WERI-Rb-1 (cell line): ENCODE measurements at regions not wholly inside any gene's neighbourhood (a gene's known extent, or its start where the extent isn't known, plus 50 kb on each side); places are given as distances from the start of the nearest gene placed in this dataset.

Source experiments
- DNase-seq: peaks from one replicate; pipeline ENCODE4 v3.0.0-alpha.2; 2020
- H3K27ac ChIP-seq: fragments of 250-450 bp; sonication (Bioruptor Pico); 2 replicates; pipeline ENCODE4 v1.5.1; 2020; ENCODE audit warnings: mild to moderate bottlenecking, moderate library complexity
- H3K27me3 ChIP-seq: fragments of 250-450 bp; sonication (Bioruptor Pico); 2 replicates; pipeline ENCODE4 v1.5.1; 2021; ENCODE audit warnings: mild to moderate bottlenecking, low read depth, moderate library complexity; ENCODE audit not compliant: insufficient read depth, severe bottlenecking
- H3K36me3 ChIP-seq: fragments of 250-450 bp; sonication (Bioruptor Pico); 2 replicates; pipeline ENCODE4 v1.5.1; 2020; ENCODE audit warnings: mild to moderate bottlenecking, moderate library complexity
- H3K4me3 ChIP-seq: 2 replicates; pipeline ENCODE4 v1.5.1; 2011; ENCODE audit warnings: low read depth, mild to moderate bottlenecking, control low read depth, low read length
- H3K9me3 ChIP-seq: fragments of 250-450 bp; sonication (Bioruptor Pico); 2 replicates; pipeline ENCODE4 v1.5.1; 2021; ENCODE audit warnings: mild to moderate bottlenecking, moderate library complexity; ENCODE audit not compliant: severe bottlenecking
- TF ChIP-seq, protein P1 (sequence below): IDR thresholded peaks from 2 replicates; pipeline ENCODE4 v1.5.1; 2011; ENCODE audit warnings: low read depth, mild to moderate bottlenecking, control low read depth, inconsistent platforms, low read length

DNA sequence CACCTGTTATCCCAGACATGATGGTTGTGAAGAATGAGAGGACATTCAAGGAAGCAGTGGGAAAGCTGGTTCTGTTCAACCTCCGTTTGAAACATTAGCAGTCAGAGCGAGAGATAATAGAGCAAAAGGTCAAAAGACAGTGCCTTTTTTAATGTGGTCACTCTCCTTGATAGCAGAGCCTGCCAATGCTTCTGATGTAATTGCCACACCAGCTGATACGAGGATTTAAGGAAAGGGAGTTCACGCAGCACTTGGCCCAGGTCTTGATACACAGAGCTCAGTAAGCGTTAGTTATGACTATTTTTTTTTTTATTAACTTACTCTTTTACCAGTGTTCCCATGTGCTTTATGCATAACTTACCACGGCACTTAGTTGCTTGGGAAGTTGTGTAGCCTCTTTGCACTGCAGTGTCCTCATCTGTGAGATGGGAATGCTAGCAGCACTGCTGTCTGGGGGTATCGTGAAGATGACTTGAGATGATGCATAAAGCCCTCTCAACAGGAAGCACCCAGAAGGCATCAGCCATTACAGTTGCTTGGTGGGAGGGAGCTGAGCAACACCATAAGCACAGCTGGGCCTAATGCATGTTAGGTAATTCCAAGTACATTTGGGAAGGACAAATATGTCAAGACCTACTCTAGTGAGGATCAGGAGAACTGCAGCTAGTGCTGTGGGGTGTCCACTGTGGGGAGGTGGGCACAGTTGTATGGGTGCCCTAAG lies 123.3 kb upstream of the RASGRP1 start:
- Histone ChIP-seq H3K36me3 (no peaks in the 10 kb centered on the region), H3K9me3 (no peaks in the 10 kb centered on the region), H3K27me3 (peaks cover 44% of the 10 kb centered on the region), H3K27ac (no peak overlapping the region), H3K4me3 (no peak overlapping the region)
- TF ChIP-seq, protein P1, sequence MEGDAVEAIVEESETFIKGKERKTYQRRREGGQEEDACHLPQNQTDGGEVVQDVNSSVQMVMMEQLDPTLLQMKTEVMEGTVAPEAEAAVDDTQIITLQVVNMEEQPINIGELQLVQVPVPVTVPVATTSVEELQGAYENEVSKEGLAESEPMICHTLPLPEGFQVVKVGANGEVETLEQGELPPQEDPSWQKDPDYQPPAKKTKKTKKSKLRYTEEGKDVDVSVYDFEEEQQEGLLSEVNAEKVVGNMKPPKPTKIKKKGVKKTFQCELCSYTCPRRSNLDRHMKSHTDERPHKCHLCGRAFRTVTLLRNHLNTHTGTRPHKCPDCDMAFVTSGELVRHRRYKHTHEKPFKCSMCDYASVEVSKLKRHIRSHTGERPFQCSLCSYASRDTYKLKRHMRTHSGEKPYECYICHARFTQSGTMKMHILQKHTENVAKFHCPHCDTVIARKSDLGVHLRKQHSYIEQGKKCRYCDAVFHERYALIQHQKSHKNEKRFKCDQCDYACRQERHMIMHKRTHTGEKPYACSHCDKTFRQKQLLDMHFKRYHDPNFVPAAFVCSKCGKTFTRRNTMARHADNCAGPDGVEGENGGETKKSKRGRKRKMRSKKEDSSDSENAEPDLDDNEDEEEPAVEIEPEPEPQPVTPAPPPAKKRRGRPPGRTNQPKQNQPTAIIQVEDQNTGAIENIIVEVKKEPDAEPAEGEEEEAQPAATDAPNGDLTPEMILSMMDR, result no peak
- no peak for DNase-seq

DNA sequence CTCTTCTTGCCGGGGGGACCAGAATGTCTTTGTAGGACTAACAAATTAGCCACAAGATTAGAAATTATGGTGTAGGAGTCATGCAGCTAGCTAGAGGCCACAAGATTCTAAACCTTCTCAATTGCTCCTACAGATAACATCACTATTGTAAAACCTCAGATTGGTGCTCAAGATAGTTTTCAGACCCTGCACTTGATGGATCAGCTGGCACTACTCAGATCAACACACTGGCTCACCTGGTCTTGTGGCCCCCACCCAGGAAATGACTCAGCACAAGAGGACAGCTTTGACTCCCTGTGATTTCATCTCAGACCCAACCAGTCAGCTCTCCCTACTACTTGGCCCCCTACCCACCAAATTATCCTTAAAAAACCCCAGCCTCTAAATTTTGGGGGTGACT lies 124.1 kb upstream of the RASGRP1 start:
- TF ChIP-seq, protein P1, result no peak
- no peaks in the 10 kb centered on the region for H3K36me3 ChIP-seq
- peaks cover 43% of the 10 kb centered on the region for H3K27me3 ChIP-seq
- no peak for DNase-seq
- no peak overlapping the region for H3K27ac ChIP-seq
- H3K4me3 ChIP-seq, result no peak overlapping the region
- H3K9me3 ChIP-seq, result no peaks in the 10 kb centered on the region

DNA sequence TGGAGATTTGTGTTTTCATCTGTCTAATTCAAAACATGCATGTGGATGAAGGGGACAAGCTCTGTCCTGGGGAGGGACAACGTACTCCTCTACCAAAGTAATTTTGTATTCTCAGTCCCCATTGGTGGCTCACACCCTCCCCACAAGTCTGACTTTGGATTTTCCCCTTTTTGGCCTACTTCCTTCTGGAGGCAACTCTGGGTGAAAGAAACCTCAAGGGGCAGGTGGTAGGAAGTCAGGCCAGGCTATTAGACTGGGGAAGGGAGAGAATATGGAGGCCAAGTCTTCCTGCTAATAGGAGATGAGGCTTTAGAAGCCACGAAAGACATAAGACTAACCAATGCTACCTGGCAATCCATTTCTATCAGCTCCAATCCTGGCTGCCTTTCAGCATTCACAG lies 124.9 kb upstream of the RASGRP1 start:
- peaks cover 47% of the 10 kb centered on the region for H3K27me3 ChIP-seq
- no peaks in the 10 kb centered on the region for H3K36me3 ChIP-seq
- TF ChIP-seq, protein P1, result no peak
- no peaks in the 10 kb centered on the region for H3K9me3 ChIP-seq
- no peak for DNase-seq
- no peak overlapping the region for H3K27ac ChIP-seq
- H3K4me3 ChIP-seq, result no peak overlapping the region

DNA sequence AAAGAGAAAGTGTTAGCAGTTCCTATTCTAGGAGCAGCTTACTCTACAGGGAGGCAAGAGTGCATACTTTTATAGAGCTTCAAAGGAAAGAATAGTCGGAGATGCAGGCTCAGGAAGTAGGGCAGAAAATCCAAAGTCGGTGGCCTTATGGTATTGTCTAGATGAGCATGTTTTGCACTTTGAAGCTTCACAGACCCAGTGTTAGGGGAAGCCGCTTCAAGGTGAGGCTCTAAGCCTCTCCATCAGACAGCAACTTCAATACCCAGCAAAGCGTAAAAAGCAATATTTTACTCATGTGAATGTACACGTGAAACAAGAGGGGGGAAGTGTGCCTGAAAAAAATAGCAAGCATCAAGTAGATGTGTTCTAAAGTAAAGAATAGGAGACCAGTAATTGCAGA lies 125.6 kb upstream of the RASGRP1 start:
- Histone ChIP-seq H3K36me3 (no peaks in the 10 kb centered on the region), H3K9me3 (no peaks in the 10 kb centered on the region), H3K4me3 (no peak overlapping the region), H3K27me3 (peaks cover 53% of the 10 kb centered on the region), H3K27ac (no peak overlapping the region)
- TF ChIP-seq, protein P1, result no peak
- DNase-seq, result no peak

DNA sequence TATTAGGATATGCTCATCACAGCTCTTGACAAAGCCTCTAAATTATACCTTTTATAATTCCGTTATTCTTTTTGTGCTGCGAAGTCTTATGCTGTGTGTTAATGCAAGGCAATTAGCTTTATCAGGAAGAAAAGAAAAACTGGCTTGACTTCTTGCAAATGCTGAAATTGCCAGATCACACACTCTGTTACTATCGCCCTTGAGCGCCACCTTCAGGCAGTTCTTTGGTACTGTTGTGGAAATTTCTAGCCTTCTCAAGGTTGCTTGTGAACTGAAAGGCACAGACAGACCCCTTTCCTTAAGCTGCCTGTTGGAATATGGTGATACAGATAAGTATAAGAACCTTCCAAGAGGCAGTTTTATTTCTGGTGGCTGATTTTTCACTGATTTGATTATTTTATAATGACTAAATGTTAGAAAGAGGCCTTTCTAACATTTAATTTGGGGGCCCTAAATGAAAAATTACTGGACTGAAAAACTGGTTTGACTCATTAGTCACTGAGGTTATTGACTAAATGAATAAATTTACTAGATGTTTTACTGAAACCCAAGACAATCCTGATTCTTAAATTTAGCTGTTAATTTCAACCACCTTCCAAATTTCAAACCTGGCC lies 126.2 kb upstream of the RASGRP1 start:
- Histone ChIP-seq H3K27me3 (peaks cover 54% of the 10 kb centered on the region), H3K9me3 (no peaks in the 10 kb centered on the region), H3K27ac (no peak overlapping the region), H3K4me3 (no peak overlapping the region), H3K36me3 (no peaks in the 10 kb centered on the region)
- TF ChIP-seq, protein P1, result peak; percentile 82
- peak; percentile 59 for DNase-seq
